HAP-1 (cell line): ENCODE measurements at regions not wholly inside any gene's neighbourhood (a gene's known extent, or its start where the extent isn't known, plus 50 kb on each side); places are given as distances from the start of the nearest gene placed in this dataset.

ENCODE experiments used
- DNase-seq, 2 experiments: peaks; one replicate each; pipeline ENCODE4 v3.0.0-alpha.2; 2016 to 2020; ENCODE audit warnings: low spot score in 2 of 2
- H3K27me3 ChIP-seq: fragments of 250-450 bp; sonication (Bioruptor Pico); 2 replicates; pipeline ENCODE4 v1.5.1; 2020; ENCODE audit warnings: low read depth, mild to moderate bottlenecking, moderate library complexity
- H3K36me3 ChIP-seq: fragments of 250-450 bp; sonication (Bioruptor Pico); replicated peaks from 2 replicates; pipeline ENCODE4 v1.5.1; 2020; ENCODE audit warnings: mild to moderate bottlenecking
- H3K4me1 ChIP-seq: fragments of 250-450 bp; sonication (Bioruptor Pico); 2 replicates; pipeline ENCODE4 v1.5.1; 2020; ENCODE audit warnings: mild to moderate bottlenecking
- H3K4me3 ChIP-seq: fragments of 250-450 bp; sonication (Bioruptor Pico); 2 replicates; pipeline ENCODE4 v1.5.1; 2020; ENCODE audit warnings: mild to moderate bottlenecking, moderate library complexity
- H3K9me3 ChIP-seq: fragments of 250-450 bp; sonication (Bioruptor Pico); 2 replicates; pipeline ENCODE4 v1.5.1; 2020; ENCODE audit warnings: mild to moderate bottlenecking, moderate library complexity
- in situ Hi-C: fragments of 300-500 bp; cut with MboI; formaldehyde crosslinking; loops from 3 replicates; pipeline ENCODE4 v1.14.3; 2020; ENCODE audit warnings: low sequenced_read_pairs, inconsistent platforms, mixed read lengths

DNA sequence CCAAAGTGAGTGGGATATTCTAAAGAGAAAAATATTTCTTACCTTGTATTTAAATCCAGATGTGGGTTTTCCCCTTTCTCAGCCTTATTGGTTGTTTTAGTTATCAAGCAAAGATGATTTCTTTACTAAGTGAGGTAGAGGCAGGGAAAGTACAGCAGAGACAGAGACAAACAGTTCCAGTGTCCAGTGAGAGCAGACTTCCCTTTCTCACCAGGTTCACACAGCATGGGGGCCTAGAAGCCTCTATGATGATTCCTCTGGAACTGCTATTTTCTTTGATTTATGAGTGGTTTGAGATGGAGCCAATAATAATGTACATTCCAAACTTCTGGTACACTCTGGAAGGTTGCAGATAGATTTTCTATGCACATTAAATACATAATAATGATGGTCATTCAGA, 234.0 kb upstream of the MARCKS start:
- no peak for DNase-seq
- in situ Hi-C loops: no loop called here
- Histone ChIP-seq H3K9me3 (no peaks in the 10 kb centered on the region), H3K36me3 (no peaks in the 10 kb centered on the region), H3K4me3 (no peak overlapping the region), H3K4me1 (no peaks in the 10 kb centered on the region), H3K27me3 (no peaks in the 10 kb centered on the region)

DNA sequence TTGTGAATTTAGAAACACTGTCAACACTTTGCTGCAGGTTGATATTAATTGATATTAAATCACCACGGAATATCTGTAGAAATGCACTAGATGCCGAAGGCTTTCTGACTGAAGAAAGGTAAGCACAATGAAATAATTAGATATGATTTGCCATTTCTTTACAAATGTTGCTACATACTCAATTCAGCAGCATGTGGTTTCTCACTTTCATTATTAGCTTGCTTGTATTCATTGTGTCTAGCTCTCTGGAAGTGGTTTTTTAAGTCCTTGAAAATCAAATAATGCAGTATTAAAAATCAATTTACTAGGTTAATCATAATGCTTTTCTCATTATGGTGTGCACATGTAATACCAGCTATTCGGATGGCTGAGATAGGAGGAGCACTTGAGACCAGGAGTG, 231.3 kb upstream of the MARCKS start:
- no peaks in the 10 kb centered on the region for H3K36me3 ChIP-seq
- in situ Hi-C loops: no loop called here
- no peaks in the 10 kb centered on the region for H3K27me3 ChIP-seq
- DNase-seq: no peak
- no peaks in the 10 kb centered on the region for H3K9me3 ChIP-seq
- H3K4me3 ChIP-seq: no peak overlapping the region
- H3K4me1 ChIP-seq: no peaks in the 10 kb centered on the region

DNA sequence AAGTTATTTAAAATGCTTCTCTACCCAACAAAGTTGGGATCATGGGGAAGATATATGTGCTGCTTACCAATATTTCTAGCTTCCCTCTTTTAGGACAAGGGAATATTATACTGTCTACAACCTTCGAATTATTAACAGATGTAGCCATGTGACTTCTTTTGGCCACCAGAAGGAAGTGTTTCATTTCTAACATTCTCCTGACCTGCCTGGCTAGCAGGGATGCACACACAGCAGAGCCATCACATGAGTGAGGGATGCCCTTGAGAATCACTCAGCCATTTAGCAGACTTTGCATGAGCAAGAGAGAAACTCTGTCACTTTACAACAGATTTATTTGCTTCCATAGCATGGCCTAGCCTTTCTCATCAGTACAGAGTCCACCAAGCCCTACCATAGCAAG, 230.7 kb upstream of the MARCKS start:
- in situ Hi-C loops: no loop called here
- Histone ChIP-seq H3K36me3 (no peaks in the 10 kb centered on the region), H3K4me3 (no peak overlapping the region), H3K27me3 (no peaks in the 10 kb centered on the region), H3K9me3 (no peaks in the 10 kb centered on the region), H3K4me1 (no peaks in the 10 kb centered on the region)
- DNase-seq: no peak

DNA sequence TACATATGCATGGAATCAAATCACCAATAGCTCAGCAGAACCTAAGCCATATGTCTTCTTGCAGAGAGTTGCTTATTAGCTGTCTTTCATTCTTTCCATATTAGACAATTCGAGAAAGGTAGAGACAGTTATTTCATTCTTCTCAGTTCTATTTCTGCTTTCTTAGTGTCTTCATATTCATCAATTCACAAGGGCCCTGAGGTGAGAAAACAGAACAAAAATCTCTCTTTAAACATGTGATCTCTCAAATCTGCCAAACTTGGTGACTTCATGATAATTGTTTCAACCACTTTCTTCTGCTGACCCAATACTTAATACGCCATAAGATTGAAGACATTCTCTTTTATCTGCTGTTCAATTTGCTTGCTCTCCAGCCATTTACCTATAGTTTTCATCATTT, 229.7 kb upstream of the MARCKS start:
- in situ Hi-C loops: no loop called here
- Histone ChIP-seq H3K36me3 (no peaks in the 10 kb centered on the region), H3K27me3 (no peaks in the 10 kb centered on the region), H3K4me1 (no peaks in the 10 kb centered on the region), H3K9me3 (no peaks in the 10 kb centered on the region), H3K4me3 (no peak overlapping the region)
- DNase-seq: no peak

DNA sequence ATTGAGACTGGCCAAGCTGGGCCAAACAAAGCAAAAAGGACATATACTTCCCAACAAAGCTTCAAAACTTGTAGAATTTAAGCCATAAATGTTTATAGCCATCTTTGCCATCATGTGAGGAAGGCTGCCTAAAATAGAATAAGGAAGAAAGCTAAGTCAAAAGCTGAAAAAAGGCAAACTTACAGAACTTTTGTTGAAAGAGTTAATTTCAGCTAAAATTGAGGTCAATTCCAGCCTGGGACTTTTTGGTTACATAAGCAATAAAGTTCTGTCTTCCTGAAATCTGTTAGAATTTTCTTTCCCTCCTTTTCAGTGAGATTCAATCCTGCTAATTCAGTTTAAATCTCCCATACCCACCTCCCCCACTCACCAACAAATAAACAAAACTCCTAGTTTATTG, 227.9 kb upstream of the MARCKS start:
- H3K4me1 ChIP-seq: no peaks in the 10 kb centered on the region
- DNase-seq: no peak
- H3K27me3 ChIP-seq: no peaks in the 10 kb centered on the region
- no peak overlapping the region for H3K4me3 ChIP-seq
- H3K36me3 ChIP-seq: no peaks in the 10 kb centered on the region
- in situ Hi-C loops: no loop called here
- H3K9me3 ChIP-seq: no peaks in the 10 kb centered on the region

DNA sequence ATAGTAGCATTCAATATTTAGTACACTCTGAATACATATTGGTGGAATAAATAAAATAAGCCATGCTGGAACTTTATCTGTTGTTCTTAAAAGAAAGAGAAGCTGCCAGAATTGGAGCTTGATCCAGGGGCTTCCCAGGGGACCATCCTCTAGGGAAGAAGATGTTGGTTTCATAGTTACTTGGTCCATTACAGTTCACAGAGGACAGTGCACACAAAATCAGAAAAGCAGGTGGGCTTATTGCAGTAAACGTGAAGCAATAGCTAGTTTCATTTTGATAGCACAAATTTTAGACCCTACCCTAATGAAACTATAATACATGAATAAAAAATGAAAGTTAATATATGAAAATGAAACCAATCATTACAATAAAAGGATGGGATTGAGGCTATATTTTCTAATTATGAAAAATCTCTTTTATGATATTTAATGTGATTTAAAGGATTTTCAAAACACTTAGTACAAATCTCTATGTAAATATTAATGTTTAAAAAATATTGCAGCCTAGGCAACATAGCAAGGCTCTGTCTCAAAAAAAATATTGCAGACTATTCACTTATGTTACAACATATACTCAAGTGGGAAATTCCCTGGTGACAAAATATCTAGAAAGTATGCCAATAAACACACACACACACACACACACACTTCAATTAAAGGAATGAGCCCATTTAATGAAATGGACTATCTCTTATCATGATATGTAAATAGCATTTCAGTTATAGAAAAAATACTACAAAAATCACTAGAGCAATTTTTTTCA, 227.0 kb upstream of the MARCKS start:
- DNase-seq: no peak
- no peaks in the 10 kb centered on the region for H3K9me3 ChIP-seq
- H3K27me3 ChIP-seq: no peaks in the 10 kb centered on the region
- H3K36me3 ChIP-seq: no peaks in the 10 kb centered on the region
- in situ Hi-C loops: no loop called here
- no peak overlapping the region for H3K4me3 ChIP-seq
- H3K4me1 ChIP-seq: no peaks in the 10 kb centered on the region

DNA sequence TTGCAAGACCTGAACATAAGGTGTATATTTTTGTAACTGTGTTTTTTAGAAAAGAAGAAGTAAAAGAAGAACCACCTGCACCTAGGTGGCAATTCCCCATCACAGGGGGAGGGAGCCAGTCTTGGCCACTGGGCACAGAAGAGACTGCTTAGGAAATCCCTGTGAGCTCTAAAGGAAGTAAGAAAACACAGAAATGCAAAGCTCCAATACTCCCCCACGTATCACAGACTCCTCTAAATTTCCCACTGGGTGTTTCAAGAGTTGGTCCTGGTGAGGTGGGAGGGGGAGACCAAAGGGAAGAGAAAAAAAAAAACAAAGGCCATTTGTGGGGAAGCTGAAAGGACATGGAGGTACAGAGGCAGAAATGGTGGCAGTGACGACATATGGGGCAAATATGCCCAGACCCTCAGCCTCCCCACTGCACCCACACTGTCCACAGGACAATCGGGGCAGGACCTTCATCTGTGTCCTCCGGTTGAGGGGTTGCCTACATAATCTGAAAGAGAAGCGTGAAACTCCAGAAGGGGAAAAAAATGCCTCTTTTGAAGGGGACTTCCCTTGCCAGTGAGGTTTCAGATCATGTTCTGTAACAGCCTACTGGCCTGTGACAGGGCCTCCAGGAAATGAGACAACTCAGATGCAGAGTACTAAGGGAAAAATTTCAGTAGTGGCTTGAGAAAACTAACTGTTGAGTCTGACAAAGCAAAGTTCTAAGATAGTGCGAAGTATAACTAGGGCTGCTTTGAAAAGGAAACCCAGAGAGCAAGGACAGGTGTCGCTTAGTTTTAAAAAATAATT, 226.2 kb upstream of the MARCKS start:
- DNase-seq: no peak
- no peaks in the 10 kb centered on the region for H3K4me1 ChIP-seq
- no peaks in the 10 kb centered on the region for H3K36me3 ChIP-seq
- no peaks in the 10 kb centered on the region for H3K9me3 ChIP-seq
- in situ Hi-C loops: no loop called here
- no peak overlapping the region for H3K4me3 ChIP-seq
- H3K27me3 ChIP-seq: no peaks in the 10 kb centered on the region

DNA sequence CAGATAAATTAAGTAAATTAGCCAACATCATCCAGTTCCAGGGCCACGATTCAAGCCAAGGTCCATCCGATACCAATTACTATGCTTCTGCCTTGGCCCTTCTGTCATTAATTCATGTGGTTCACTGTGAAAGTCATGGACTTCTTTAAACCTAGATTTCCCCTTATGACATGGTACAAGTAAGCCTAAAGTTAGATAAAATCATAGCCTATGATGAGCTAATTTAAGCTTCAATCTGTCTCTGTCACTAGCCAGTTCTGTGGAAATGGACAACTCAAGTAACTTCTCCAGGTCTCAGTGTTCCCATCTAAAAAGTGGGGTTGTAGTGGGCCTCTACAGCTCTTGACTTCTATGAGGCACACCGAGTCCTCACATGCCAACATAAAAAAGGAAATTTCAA, 225.5 kb upstream of the MARCKS start:
- in situ Hi-C loops: no loop called here
- H3K27me3 ChIP-seq: no peaks in the 10 kb centered on the region
- no peaks in the 10 kb centered on the region for H3K36me3 ChIP-seq
- H3K4me3 ChIP-seq: no peak overlapping the region
- no peak for DNase-seq
- H3K4me1 ChIP-seq: no peaks in the 10 kb centered on the region
- no peaks in the 10 kb centered on the region for H3K9me3 ChIP-seq

DNA sequence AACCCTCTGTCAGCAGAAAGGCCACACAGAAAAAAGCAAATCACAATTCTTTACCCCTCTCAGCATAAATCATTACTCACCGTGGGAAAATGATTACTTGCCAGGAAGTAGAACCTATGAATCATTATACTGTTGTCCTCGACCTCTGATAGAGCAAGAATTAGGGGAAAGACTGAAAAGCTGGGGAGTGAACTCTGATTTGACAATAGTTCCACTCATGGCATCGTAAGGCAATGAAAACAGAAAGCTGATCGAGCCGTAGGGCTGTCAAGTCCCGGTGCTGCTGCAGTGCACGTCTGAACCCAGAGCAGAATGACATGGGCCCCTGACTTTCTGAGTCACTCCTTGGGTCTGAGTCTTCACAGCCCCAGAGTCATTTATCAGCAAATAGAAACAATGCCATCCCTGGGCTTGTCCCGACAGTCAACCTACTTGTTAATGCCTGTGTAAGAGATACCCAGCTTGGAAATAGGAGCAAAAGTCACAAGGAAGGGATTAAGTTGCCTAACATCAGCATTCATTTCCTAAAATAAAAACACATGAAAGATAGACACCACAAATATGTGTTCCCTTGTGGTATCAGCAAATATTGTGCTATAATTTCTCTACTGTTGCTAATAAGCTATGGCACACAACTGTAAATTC, 224.8 kb upstream of the MARCKS start:
- Histone ChIP-seq H3K4me1 (no peaks in the 10 kb centered on the region), H3K27me3 (no peaks in the 10 kb centered on the region), H3K4me3 (no peak overlapping the region), H3K9me3 (no peaks in the 10 kb centered on the region), H3K36me3 (no peaks in the 10 kb centered on the region)
- in situ Hi-C loops: no loop called here
- DNase-seq: no peak

DNA sequence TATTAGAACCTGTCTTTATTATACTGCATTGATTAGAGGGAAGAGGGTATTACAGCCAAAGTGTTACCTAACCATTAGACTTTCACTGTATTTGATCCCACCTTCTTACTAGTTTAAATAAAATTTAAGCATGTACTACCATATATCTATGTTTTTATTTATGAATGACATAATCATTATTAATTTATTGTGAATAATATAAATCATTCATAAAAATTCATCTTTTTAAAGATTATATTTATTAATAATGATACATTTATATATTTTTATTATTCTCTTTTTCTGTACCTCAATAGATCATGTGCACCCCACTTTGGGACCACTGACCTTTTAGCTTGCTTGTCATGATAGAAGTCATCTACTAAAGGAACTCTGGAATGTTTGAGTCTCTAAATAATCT, 223.5 kb upstream of the MARCKS start:
- Histone ChIP-seq H3K9me3 (no peaks in the 10 kb centered on the region), H3K4me1 (no peaks in the 10 kb centered on the region), H3K27me3 (no peaks in the 10 kb centered on the region), H3K4me3 (no peak overlapping the region), H3K36me3 (no peaks in the 10 kb centered on the region)
- in situ Hi-C loops: no loop called here
- no peak for DNase-seq

DNA sequence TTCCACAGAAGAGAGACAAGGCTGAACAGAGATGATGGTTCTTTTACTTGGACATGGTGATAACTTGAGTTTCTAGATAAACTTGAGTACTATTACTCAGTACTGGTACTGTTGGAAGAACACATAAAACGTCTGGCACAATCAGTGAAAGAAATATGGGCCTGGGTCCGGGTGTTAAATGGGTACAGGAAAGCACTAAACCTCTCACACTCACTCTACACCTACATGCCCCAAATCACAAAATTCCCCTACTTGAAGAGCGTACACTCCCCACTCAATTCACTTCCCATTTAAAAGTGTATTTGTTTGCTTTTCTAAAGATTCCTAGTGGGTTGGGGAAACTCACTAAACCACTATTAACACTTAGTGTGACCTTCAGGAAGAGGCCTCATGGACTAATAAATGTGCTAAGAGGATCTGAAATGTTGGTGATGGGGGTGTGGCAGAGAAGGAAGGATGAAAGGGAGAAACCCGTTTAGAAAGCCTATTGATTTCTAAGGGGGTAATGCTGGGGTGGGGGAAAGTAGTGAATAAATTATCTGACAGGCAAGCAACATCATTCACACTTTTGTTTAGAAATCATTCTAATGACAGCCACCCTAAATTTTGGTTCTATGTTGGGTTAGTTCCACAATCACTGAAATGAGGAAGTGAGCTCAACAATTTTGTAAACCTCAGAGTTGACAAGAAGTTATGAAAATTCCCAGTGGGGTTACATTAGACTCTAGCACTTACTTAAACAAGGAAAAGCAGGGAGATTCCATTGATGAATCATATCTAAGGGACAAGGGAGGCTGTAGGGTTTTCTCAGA, 222.6 kb upstream of the MARCKS start:
- Histone ChIP-seq H3K9me3 (no peaks in the 10 kb centered on the region), H3K4me3 (no peak overlapping the region), H3K36me3 (no peaks in the 10 kb centered on the region), H3K4me1 (no peaks in the 10 kb centered on the region), H3K27me3 (no peaks in the 10 kb centered on the region)
- in situ Hi-C loops: no loop called here
- no peak for DNase-seq

DNA sequence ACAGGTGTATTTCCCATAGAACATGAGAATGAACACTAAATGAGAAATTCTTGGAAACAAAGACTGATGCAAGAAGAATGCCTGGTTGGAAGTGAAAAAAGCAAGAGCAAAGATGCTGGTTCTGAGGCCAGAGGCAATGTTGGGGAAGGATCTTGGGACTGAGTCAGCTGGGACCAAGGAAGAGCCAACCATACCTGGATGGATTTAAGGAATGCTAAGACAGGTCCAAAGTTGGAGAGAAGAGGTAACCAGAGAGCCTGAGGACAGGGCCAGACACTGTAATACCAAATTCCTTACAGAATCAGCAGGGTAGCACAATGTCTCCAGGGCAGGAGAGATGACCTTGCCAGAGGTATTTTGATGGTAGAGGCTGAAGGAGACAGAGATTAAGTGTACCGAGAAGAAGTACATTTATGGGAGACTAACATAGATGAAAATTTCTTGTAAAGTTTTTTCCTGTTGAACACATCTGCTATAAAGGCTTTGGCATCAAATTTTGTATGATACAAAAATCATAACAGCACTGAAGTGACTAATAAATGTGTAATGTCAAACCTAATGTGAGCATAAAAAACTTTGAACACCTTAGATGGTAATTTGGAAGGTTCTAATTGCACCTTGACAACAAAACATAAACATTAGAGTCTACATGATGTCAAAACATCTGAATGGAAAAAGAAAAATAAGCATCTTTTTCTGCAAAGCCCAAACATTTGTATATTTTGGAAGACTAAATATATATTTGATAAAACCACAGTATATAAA, 221.7 kb upstream of the MARCKS start:
- Histone ChIP-seq H3K27me3 (no peaks in the 10 kb centered on the region), H3K36me3 (no peaks in the 10 kb centered on the region), H3K4me1 (no peaks in the 10 kb centered on the region), H3K4me3 (no peak overlapping the region), H3K9me3 (no peaks in the 10 kb centered on the region)
- DNase-seq: no peak
- in situ Hi-C loops: no loop called here

DNA sequence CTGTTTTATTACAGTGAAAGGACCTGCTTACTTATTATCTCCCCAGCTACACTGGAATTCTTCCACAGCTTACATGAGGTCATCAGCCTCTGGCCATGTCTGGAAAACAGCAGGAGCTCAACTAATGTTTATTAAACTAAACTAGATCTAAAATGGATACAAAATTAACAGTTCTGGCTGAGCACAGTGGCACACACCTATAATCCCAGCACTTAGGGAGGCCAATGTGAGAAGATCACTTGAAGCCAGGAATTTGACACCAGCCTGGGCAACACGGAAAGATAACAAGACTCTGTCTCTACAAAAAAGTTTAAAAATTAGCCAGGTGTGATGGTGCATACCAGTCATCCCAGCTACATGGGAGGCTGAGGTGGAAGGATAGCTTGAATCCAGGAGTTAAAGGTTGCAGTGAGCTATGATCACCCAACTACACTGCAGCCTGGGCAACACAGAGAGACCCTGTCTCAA, 220.8 kb upstream of the MARCKS start:
- Histone ChIP-seq H3K4me1 (no peaks in the 10 kb centered on the region), H3K36me3 (no peaks in the 10 kb centered on the region), H3K9me3 (no peaks in the 10 kb centered on the region), H3K27me3 (no peaks in the 10 kb centered on the region), H3K4me3 (no peak overlapping the region)
- in situ Hi-C loops: no loop called here
- DNase-seq: no peak
